GM10266 (cell line): ENCODE measurements at regions not wholly inside any gene's neighbourhood (a gene's known extent, or its start where the extent isn't known, plus 50 kb on each side); places are given as distances from the start of the nearest gene placed in this dataset.

Experiments
- DNase-seq: peaks from one replicate; pipeline ENCODE4 v3.0.0; 2012; ENCODE audit errors: extremely low spot score
- CTCF ChIP-seq: IDR thresholded peaks from 2 replicates; pipeline ENCODE4 v1.5.1; 2012; ENCODE audit warnings: mild to moderate bottlenecking, low read depth; ENCODE audit not compliant: control insufficient read depth, insufficient read depth; ENCODE audit errors: missing control alignments

GRCh38 chr1:198014355-198014754 is 97.2 kb downstream of the LHX9 start:
- no peak for TF ChIP-seq CTCF
- DNase-seq, result no peak

- TF ChIP-seq CTCF, result no peak
- DNase-seq, result no peak
Observed at GRCh38 chr1:198015309-198015708, 98.1 kb downstream of the LHX9 start.

GRCh38 chr1:198018529-198018928 is 101.4 kb downstream of the LHX9 start:
- TF ChIP-seq CTCF, result no peak
- no peak for DNase-seq

GRCh38 chr1:198019126-198019525 is 102.0 kb downstream of the LHX9 start:
- TF ChIP-seq CTCF, result no peak
- no peak for DNase-seq

- no peak for TF ChIP-seq CTCF
- no peak for DNase-seq
Observed at GRCh38 chr1:198024336-198024735, 107.2 kb downstream of the LHX9 start.

- no peak for TF ChIP-seq CTCF
- no peak for DNase-seq
Observed at GRCh38 chr1:198024782-198025181, 107.6 kb downstream of the LHX9 start.

GRCh38 chr1:198030682-198031081 is 113.5 kb downstream of the LHX9 start:
- no peak for TF ChIP-seq CTCF
- DNase-seq, result no peak
